H1 (cell line): ENCODE measurements at regions not wholly inside any gene's neighbourhood (a gene's known extent, or its start where the extent isn't known, plus 50 kb on each side); places are given as distances from the start of the nearest gene placed in this dataset.

Source experiments
- JUND ChIP-seq: IDR thresholded peaks from 2 replicates; pipeline ENCODE4 v1.6.1; 2011; ENCODE audit warnings: mild to moderate bottlenecking, improper control_type of control experiment, low read length
- SIN3A ChIP-seq, 2 experiments: IDR thresholded peaks in 1 of 2; conservative IDR thresholded peaks in 1 of 2; 2 replicates each; pipeline ENCODE4 v1.6.1; 2011 to 2012; ENCODE audit warnings: low read length in 2 of 2, improper control_type of control experiment in 1 of 2, low read depth in 1 of 2, mild to moderate bottlenecking in 1 of 2
- SUZ12 ChIP-seq: fragments of 200-600 bp; sonication (generic); IDR thresholded peaks from 2 replicates; pipeline ENCODE4 v1.6.1; 2012; ENCODE audit warnings: mild to moderate bottlenecking, inconsistent platforms, low read length, moderate library complexity, mixed read lengths
- TEAD4 ChIP-seq: IDR thresholded peaks from 2 replicates; pipeline ENCODE4 v1.6.1; 2012; ENCODE audit warnings: low read depth, low read length, inconsistent platforms, mixed read lengths

- no peak for TF ChIP-seq SUZ12
- TF ChIP-seq SIN3A (conservative IDR thresholded peaks at IDR 0.05 in 1 of 2, IDR thresholded peaks at IDR 0.05 in 1 of 2; ENCODE audit: low read depth in 1 of 2, low read length in 2 of 2), result no peak
- TF ChIP-seq JUND, result no peak
- no peak for TF ChIP-seq TEAD4
These were observed 355.0 kb downstream of the EDEM1 start (continued) for GRCh38 chr3:5542472-5542871.
